MM.1S (cell line): ENCODE measurements at regions not wholly inside any gene's neighbourhood (a gene's known extent, or its start where the extent isn't known, plus 50 kb on each side); places are given as distances from the start of the nearest gene placed in this dataset.

Experiments used
- DNase-seq: peaks from one replicate; pipeline ENCODE4 v3.0.0-alpha.2; 2015
- H2AFZ ChIP-seq: fragments of 300-600 bp; sonication (generic); 2 replicates; pipeline ENCODE4 v1.6.0; 2016; ENCODE audit warnings: antibody characterized with exemption, low read length
- H3F3A ChIP-seq: fragments of 300-600 bp; sonication (generic); 2 replicates; pipeline ENCODE4 v1.6.1; 2016; ENCODE audit warnings: mild to moderate bottlenecking, antibody characterized with exemption, low read length, moderate library complexity, mixed read lengths; ENCODE audit not compliant: insufficient read depth
- H3K27ac ChIP-seq: fragments of 300-600 bp; sonication (generic); 2 replicates; pipeline ENCODE4 v1.5.1; 2016; ENCODE audit warnings: mild to moderate bottlenecking, low read length
- H3K27me3 ChIP-seq: fragments of 300-600 bp; sonication (generic); replicated peaks from 2 replicates; pipeline ENCODE4 v1.6.0; 2016; ENCODE audit warnings: low read length; ENCODE audit not compliant: insufficient read depth
- H3K36me3 ChIP-seq: fragments of 300-600 bp; sonication (generic); replicated peaks from 2 replicates; pipeline ENCODE4 v1.6.1; 2016; ENCODE audit warnings: mild to moderate bottlenecking, low read length, mixed read lengths; ENCODE audit not compliant: insufficient read depth
- H3K4me1 ChIP-seq: fragments of 300-600 bp; sonication (generic); 2 replicates; pipeline ENCODE4 v1.6.1; 2016; ENCODE audit warnings: low read length, mixed read lengths
- H3K4me2 ChIP-seq: fragments of 300-600 bp; sonication (generic); 2 replicates; pipeline ENCODE4 v1.6.0; 2016; ENCODE audit warnings: low read depth, low read length
- H3K4me3 ChIP-seq: fragments of 300-600 bp; sonication (generic); 2 replicates; pipeline ENCODE4 v1.5.1; 2016; ENCODE audit warnings: low read length, mixed read lengths
- H3K79me2 ChIP-seq: fragments of 300-600 bp; sonication (generic); 2 replicates; pipeline ENCODE4 v1.6.1; 2016; ENCODE audit warnings: mixed run types, low read length, mixed read lengths
- H3K9ac ChIP-seq: fragments of 300-600 bp; sonication (generic); 2 replicates; pipeline ENCODE4 v1.6.1; 2016; ENCODE audit warnings: low read length, mixed read lengths
- H3K9me2 ChIP-seq: fragments of 300-600 bp; sonication (generic); replicated peaks from 2 replicates; pipeline ENCODE4 v1.6.1; 2016; ENCODE audit warnings: mild to moderate bottlenecking, low read length, mixed read lengths; ENCODE audit not compliant: insufficient read depth
- H3K9me3 ChIP-seq: fragments of 300-600 bp; sonication (generic); replicated peaks from 2 replicates; pipeline ENCODE4 v1.6.1; 2016; ENCODE audit warnings: mild to moderate bottlenecking, low read length, mixed read lengths; ENCODE audit not compliant: insufficient read depth
- H4K20me1 ChIP-seq: fragments of 300-600 bp; sonication (generic); 2 replicates; pipeline ENCODE4 v1.6.1; 2016; ENCODE audit warnings: mild to moderate bottlenecking, low read length, moderate library complexity, mixed read lengths; ENCODE audit not compliant: insufficient read depth
- EZH2 ChIP-seq: fragments of 300-600 bp; sonication (generic); optimal IDR thresholded peaks from 2 replicates; pipeline ENCODE3; 2017; ENCODE audit warnings: low read depth, mild to moderate bottlenecking, antibody characterized with exemption, low read length, mixed read lengths
- EZH2phosphoT487 ChIP-seq: fragments of 300-600 bp; sonication (generic); IDR thresholded peaks from 2 replicates; pipeline ENCODE4 v1.6.1; 2018; ENCODE audit warnings: antibody characterized with exemption, low read length
- TF ChIP-seq, protein P1 (sequence below): fragments of 300-600 bp; sonication (generic); IDR thresholded peaks from 2 replicates; pipeline ENCODE4 v1.5.1; 2016; ENCODE audit warnings: antibody characterized with exemption, low read length, mixed read lengths

- Histone ChIP-seq H3K4me2 (no peak overlapping the region), H3K36me3 (no peaks in the 10 kb centered on the region), H3K9me3 (no peaks in the 10 kb centered on the region), H3K4me3 (no peak overlapping the region), H2AFZ (no peak overlapping the region), H3K9ac (no peak overlapping the region), H3K4me1 (no peaks in the 10 kb centered on the region), H4K20me1 (no peaks in the 10 kb centered on the region), H3K27ac (no peak overlapping the region), H3K27me3 (no peaks in the 10 kb centered on the region), H3F3A (no peaks in the 10 kb centered on the region), H3K9me2 (no peaks in the 10 kb centered on the region), H3K79me2 (no peaks in the 10 kb centered on the region)
- no peak for DNase-seq
- TF ChIP-seq EZH2, result no peak
- TF ChIP-seq, protein P1, sequence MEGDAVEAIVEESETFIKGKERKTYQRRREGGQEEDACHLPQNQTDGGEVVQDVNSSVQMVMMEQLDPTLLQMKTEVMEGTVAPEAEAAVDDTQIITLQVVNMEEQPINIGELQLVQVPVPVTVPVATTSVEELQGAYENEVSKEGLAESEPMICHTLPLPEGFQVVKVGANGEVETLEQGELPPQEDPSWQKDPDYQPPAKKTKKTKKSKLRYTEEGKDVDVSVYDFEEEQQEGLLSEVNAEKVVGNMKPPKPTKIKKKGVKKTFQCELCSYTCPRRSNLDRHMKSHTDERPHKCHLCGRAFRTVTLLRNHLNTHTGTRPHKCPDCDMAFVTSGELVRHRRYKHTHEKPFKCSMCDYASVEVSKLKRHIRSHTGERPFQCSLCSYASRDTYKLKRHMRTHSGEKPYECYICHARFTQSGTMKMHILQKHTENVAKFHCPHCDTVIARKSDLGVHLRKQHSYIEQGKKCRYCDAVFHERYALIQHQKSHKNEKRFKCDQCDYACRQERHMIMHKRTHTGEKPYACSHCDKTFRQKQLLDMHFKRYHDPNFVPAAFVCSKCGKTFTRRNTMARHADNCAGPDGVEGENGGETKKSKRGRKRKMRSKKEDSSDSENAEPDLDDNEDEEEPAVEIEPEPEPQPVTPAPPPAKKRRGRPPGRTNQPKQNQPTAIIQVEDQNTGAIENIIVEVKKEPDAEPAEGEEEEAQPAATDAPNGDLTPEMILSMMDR, result no peak
- no peak for TF ChIP-seq EZH2phosphoT487
These were observed 79.3 kb downstream of the PSMB1 start for GRCh38 chr6:170473801-170474200.

DNA sequence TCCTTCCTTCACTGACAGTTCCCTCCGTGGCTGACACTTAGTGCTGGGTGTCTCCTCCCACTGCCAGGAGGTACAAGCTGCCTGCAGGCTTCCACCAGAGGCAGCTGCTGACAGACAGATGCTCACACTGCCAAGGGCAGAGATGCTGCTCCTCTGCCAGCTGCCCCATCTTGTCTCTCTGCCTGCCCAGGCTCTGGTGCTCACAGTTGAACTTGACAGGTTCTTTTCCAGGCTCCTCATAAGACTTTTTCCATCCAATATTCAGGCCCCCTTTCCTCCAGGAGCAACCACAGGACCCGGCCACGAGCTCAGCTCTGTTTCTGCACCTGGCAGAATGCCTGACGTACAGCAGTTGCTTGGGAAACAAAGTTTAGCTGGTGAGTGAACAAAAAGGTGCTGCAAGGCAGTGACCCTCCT is 79.8 kb downstream of the PSMB1 start:
- no peaks in the 10 kb centered on the region for H3K79me2 ChIP-seq
- H3K9me3 ChIP-seq, result no peaks in the 10 kb centered on the region
- no peaks in the 10 kb centered on the region for H3F3A ChIP-seq
- TF ChIP-seq EZH2phosphoT487, result no peak
- TF ChIP-seq EZH2, result no peak
- TF ChIP-seq, protein P1, result no peak
- no peak for DNase-seq
- H3K9ac ChIP-seq, result no peak overlapping the region
- H3K9me2 ChIP-seq, result no peaks in the 10 kb centered on the region
- H3K27ac ChIP-seq, result no peak overlapping the region
- no peak overlapping the region for H2AFZ ChIP-seq
- no peaks in the 10 kb centered on the region for H3K27me3 ChIP-seq
- H3K4me1 ChIP-seq, result no peaks in the 10 kb centered on the region
- H4K20me1 ChIP-seq, result no peaks in the 10 kb centered on the region
- H3K36me3 ChIP-seq, result no peaks in the 10 kb centered on the region
- H3K4me3 ChIP-seq, result no peak overlapping the region
- H3K4me2 ChIP-seq, result no peak overlapping the region

DNA sequence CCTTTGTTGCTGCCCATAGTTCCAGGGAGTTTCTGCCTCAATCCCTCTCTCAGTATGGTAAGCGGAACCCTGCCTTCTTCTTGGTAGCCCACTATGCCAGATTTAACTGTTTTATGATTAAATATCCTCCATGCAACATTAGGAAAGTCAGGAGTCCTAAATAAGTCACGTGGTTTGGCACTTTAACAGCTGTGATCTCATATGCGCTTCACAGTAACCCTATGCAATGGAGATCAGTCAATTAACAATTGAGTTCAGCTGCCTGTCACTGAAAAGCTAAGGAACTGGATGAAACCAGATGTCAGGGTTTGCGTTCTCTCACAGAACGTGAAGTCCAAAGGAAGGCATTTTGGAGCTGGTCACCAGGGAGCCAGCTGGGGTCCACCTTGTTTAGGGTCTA is 81.6 kb downstream of the PSMB1 start:
- no peaks in the 10 kb centered on the region for H3F3A ChIP-seq
- H4K20me1 ChIP-seq, result no peaks in the 10 kb centered on the region
- no peaks in the 10 kb centered on the region for H3K4me1 ChIP-seq
- no peak overlapping the region for H3K27ac ChIP-seq
- H3K9ac ChIP-seq, result no peak overlapping the region
- H3K36me3 ChIP-seq, result no peaks in the 10 kb centered on the region
- no peaks in the 10 kb centered on the region for H3K27me3 ChIP-seq
- no peaks in the 10 kb centered on the region for H3K9me2 ChIP-seq
- H3K4me2 ChIP-seq, result no peak overlapping the region
- no peak overlapping the region for H3K4me3 ChIP-seq
- no peak for DNase-seq
- TF ChIP-seq, protein P1, result no peak
- no peak for TF ChIP-seq EZH2phosphoT487
- no peak for TF ChIP-seq EZH2
- no peaks in the 10 kb centered on the region for H3K79me2 ChIP-seq
- no peaks in the 10 kb centered on the region for H3K9me3 ChIP-seq
- no peak overlapping the region for H2AFZ ChIP-seq
